Activated T-helper 1 cell treated with anti-CD3 and anti-CD28 coated beads, Interleukin-12 subunit alpha, Interleukin-12 subunit beta, Interleukin-2, Interleukin-4 antibody, amounts not matched to agents 30 ng/mL and 10 ng/mL and 1 ng/mL, durations not matched to agents 14 hours and 24 hours and 36 hours (primary cell): ENCODE measurements at regions not wholly inside any gene's neighbourhood (a gene's known extent, or its start where the extent isn't known, plus 50 kb on each side); places are given as distances from the start of the nearest gene placed in this dataset.

Source experiments
- DNase-seq: peaks from one replicate; pipeline ENCODE4 v3.0.0; 2021; ENCODE audit warnings: low spot score
- H3K27ac Mint-ChIP-seq: one replicate; pipeline ENCODE4 v1.8.0; 2021; ENCODE audit warnings: mild to moderate bottlenecking, mixed read lengths
- H3K27me3 Mint-ChIP-seq: one replicate; pipeline ENCODE4 v1.8.0; 2022; ENCODE audit warnings: mild to moderate bottlenecking, moderate library complexity, mixed read lengths; ENCODE audit not compliant: insufficient read depth
- H3K36me3 Mint-ChIP-seq: one replicate; pipeline ENCODE4 v1.8.0; 2021; ENCODE audit warnings: low read depth, mixed read lengths
- H3K4me1 Mint-ChIP-seq: one replicate; pipeline ENCODE4 v1.8.0; 2021; ENCODE audit warnings: low read depth, mixed read lengths
- H3K4me3 Mint-ChIP-seq: one replicate; pipeline ENCODE4 v1.8.0; 2021; ENCODE audit warnings: mild to moderate bottlenecking, moderate library complexity, mixed read lengths
- H3K9me3 Mint-ChIP-seq: one replicate; pipeline ENCODE4 v1.8.0; 2021; ENCODE audit warnings: mixed read lengths
- intact Hi-C: fragments of 100-400 bp; cut with micrococcal nuclease; formaldehyde crosslinking; loops from one replicate; pipeline ENCODE4 v1.15.1; 2024

DNA sequence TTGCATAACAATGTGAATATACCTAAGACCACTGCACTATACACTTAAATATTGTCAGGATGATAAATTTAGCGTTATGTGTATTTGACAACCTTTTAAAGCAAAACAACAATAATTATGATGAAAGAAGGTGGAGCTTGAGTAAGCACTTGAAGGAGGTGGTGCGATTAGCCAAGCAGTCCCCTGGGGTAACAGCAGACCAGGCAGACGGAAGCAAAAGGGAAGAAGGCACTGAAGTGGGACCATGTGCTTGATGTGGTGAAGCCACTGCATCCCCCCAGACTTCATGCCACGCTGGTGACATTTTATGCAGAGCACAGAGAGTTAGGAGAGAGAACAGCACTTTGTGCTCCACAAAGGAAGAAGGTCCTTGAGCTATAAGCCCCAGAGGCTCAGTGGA lies 58.3 kb upstream of the ZNF507 start:
- no peaks in the 10 kb centered on the region for H3K9me3 Mint-ChIP-seq
- no peak overlapping the region for H3K4me3 Mint-ChIP-seq
- no peaks in the 10 kb centered on the region for H3K4me1 Mint-ChIP-seq
- no peak overlapping the region for H3K27ac Mint-ChIP-seq
- peaks cover 2% of the 10 kb centered on the region for H3K27me3 Mint-ChIP-seq
- no peak for DNase-seq
- H3K36me3 Mint-ChIP-seq = no peaks in the 10 kb centered on the region
- intact Hi-C loops = no loop called here

DNA sequence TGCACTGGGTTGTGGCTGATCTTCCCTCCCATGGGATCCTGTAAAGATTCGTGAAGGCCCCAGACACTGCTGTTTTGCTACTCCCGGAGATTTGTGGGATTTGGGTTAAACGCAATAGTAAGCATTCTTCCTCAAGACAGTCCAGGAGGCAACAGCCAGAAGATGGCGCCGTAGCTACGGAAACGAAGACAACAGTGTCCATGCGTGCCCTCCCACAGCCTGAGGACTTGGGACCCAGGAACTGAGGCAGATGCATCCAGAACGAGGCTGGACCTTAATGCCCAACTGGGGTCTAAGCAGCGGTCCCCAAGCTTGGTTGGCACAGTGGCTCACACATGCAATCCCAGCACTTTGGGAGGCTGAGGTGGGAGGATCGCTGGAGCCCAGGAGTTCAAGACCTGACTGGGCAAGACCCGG lies 57.6 kb upstream of the ZNF507 start:
- DNase-seq = no peak
- H3K4me3 Mint-ChIP-seq = no peak overlapping the region
- no peaks in the 10 kb centered on the region for H3K4me1 Mint-ChIP-seq
- H3K36me3 Mint-ChIP-seq = no peaks in the 10 kb centered on the region
- H3K27ac Mint-ChIP-seq = no peak overlapping the region
- peaks cover 2% of the 10 kb centered on the region for H3K27me3 Mint-ChIP-seq
- no peaks in the 10 kb centered on the region for H3K9me3 Mint-ChIP-seq
- intact Hi-C loops = no loop called here

DNA sequence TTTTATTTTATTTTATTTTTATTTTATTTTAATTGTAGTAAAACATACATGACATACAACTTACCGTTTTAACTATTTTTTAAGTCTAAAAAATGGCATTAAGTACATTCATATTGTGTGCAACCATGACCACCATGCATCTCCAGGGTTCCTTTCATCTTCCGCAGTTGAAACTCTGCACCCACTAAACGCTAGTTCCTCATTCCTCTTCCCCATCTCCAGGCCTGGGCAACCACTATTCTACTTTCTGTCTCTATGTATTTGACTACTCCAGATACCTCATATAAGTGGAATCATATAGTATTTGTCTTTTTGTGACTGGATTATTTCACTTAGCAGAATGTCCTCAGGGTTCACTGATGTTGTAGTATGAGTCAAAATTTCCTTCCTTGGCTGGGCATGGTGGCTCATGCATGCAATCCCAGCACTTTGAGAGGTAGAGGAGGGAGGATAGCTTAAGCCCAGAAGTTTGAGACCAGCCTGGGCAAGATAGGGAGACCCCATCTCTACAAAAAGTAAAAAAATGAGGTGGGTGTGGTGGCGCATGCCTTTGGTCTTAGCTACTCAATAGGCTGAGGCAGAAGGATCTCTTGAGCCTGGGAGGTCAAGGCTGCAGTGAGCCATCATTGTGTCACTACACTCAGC lies 55.7 kb upstream of the ZNF507 start:
- no peaks in the 10 kb centered on the region for H3K36me3 Mint-ChIP-seq
- intact Hi-C loops = no loop called here
- peaks cover 2% of the 10 kb centered on the region for H3K27me3 Mint-ChIP-seq
- H3K27ac Mint-ChIP-seq = no peak overlapping the region
- H3K9me3 Mint-ChIP-seq = no peaks in the 10 kb centered on the region
- no peaks in the 10 kb centered on the region for H3K4me1 Mint-ChIP-seq
- H3K4me3 Mint-ChIP-seq = no peak overlapping the region
- DNase-seq = no peak

DNA sequence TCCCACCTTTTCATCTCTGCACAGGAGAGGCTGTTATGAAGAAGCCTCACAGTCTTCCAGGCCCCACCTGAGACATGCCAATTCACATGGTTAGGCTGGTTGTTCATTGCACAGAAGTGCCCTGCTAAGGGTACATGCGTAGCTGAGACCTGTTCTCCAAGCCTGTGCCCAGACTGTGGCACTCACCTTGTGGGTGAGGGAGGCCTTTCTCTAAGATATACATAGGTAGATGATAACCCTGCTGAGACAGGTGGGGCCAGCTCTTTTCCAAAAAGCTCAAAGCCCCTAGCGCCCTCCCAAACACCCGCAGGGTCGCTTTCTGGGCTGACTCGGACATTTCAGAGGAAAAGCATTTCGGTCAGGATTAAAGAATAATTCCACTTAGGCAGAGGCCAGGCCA lies 53.5 kb upstream of the ZNF507 start:
- no peaks in the 10 kb centered on the region for H3K9me3 Mint-ChIP-seq
- H3K4me3 Mint-ChIP-seq = no peak overlapping the region
- no peak overlapping the region for H3K27ac Mint-ChIP-seq
- peaks cover 2% of the 10 kb centered on the region for H3K27me3 Mint-ChIP-seq
- no peak for DNase-seq
- H3K4me1 Mint-ChIP-seq = no peaks in the 10 kb centered on the region
- no peaks in the 10 kb centered on the region for H3K36me3 Mint-ChIP-seq
- intact Hi-C loops = no loop called here

DNA sequence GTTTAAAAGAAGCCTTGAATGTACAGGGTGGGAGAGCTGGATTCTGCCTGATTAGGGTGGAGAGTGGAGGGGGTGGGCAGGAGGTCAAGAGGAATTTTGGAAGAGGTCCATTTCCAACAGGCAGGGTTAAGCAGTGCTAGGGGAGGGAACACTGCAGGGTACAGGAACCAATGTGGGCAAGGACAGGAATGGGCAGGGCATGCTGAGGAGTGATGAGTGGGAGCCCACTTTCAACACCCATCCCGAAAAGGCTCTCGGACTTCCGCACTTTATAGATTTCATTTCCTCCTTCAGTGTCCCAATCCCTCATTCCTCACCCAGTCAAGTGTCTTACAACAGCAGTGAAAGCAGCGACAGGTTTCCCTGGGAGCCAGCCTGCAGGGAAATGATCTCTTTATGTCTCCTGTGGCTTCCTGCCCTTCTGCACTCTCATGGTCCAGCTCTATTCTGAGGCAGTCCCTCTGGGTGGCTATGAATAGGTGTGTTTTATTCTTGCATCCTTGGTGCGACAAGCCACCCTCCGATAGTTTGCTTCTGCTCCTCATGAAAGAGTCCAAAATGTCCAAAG lies 50.5 kb upstream of the ZNF507 start:
- intact Hi-C loops = no loop called here
- no peaks in the 10 kb centered on the region for H3K9me3 Mint-ChIP-seq

More for the DNA sequence above, 50.5 kb upstream of the ZNF507 start:
- Mint-ChIP-seq H3K4me1 (no peaks in the 10 kb centered on the region), H3K36me3 (no peaks in the 10 kb centered on the region), H3K4me3 (no peak overlapping the region), H3K27me3 (peaks cover 5% of the 10 kb centered on the region), H3K27ac (no peak overlapping the region)
- no peak for DNase-seq
